ENCODE measurements at regions not wholly inside any gene's neighbourhood (a gene's known extent, or its start where the extent isn't known, plus 50 kb on each side); places are given as distances from the start of the nearest gene placed in this dataset.
"Not testable (repeated sequence)": the region's sequence is repeated elsewhere in the genome, so short reads cannot be mapped to it uniquely, and the experiment has no call there.

- TF ChIP-seq CTCF (IDR thresholded peaks at IDR 0.05; ENCODE audit: insufficient read depth, low read depth, low read length, missing control alignments), result no peak
- no peak for DNase-seq (ENCODE audit: low read depth)
- H3K4me3 ChIP-seq (ENCODE audit: low read depth, low read length), result no peak overlapping the region
Observed at GRCh38 chr2:13669607-13670006, 952.9 kb downstream of the TRIB2 start.

- H3K4me3 ChIP-seq (ENCODE audit: low read depth, low read length); DNase-seq (ENCODE audit: low read depth): not testable (repeated sequence)
Observed at GRCh38 chr2:13673821-13674220, 957.1 kb downstream of the TRIB2 start.

- DNase-seq (ENCODE audit: low read depth), result peak; percentile 17
- H3K4me3 ChIP-seq (ENCODE audit: low read depth, low read length), result no peak overlapping the region
- TF ChIP-seq CTCF (IDR thresholded peaks at IDR 0.05; ENCODE audit: insufficient read depth, low read depth, low read length, missing control alignments), result no peak
Observed at GRCh38 chr2:13676269-13676668, 956.2 kb upstream of the LRATD1 start.

GRCh38 chr2:13681936-13682335 lies 950.6 kb upstream of the LRATD1 start:
- no peak overlapping the region for H3K4me3 ChIP-seq (ENCODE audit: low read depth, low read length)
- DNase-seq (ENCODE audit: low read depth), result no peak
- TF ChIP-seq CTCF (IDR thresholded peaks at IDR 0.05; ENCODE audit: insufficient read depth, low read depth, low read length, missing control alignments), result no peak

GRCh38 chr2:13682540-13683272 lies 949.8 kb upstream of the LRATD1 start:
- no peak for DNase-seq (ENCODE audit: low read depth)
- H3K4me3 ChIP-seq (ENCODE audit: low read depth, low read length), result no peak overlapping the region
- no peak for TF ChIP-seq CTCF (IDR thresholded peaks at IDR 0.05; ENCODE audit: insufficient read depth, low read depth, low read length, missing control alignments)

GRCh38 chr2:13686262-13686661 lies 946.3 kb upstream of the LRATD1 start:
- DNase-seq (ENCODE audit: low read depth), result no peak
- TF ChIP-seq CTCF (IDR thresholded peaks at IDR 0.05; ENCODE audit: insufficient read depth, low read depth, low read length, missing control alignments), result no peak
- no peak overlapping the region for H3K4me3 ChIP-seq (ENCODE audit: low read depth, low read length)

GRCh38 chr2:13694673-13695072 lies 937.8 kb upstream of the LRATD1 start:
- TF ChIP-seq CTCF (IDR thresholded peaks at IDR 0.05; ENCODE audit: insufficient read depth, low read depth, low read length, missing control alignments), result no peak
- no peak overlapping the region for H3K4me3 ChIP-seq (ENCODE audit: low read depth, low read length)
- DNase-seq (ENCODE audit: low read depth), result no peak
